ENCODE measurements at regions not wholly inside any gene's neighbourhood (a gene's known extent, or its start where the extent isn't known, plus 50 kb on each side); places are given as distances from the start of the nearest gene placed in this dataset.
"Not testable (repeated sequence)": the region's sequence is repeated elsewhere in the genome, so short reads cannot be mapped to it uniquely, and the experiment has no call there.

- no peak for DNase-seq
Observed at GRCh38 chr21:33121715-33122475, 52.0 kb downstream of the OLIG1 start.

- no peak for DNase-seq
Observed at GRCh38 chr21:33122507-33122906, 52.6 kb downstream of the OLIG1 start.

GRCh38 chr21:33123374-33124123 is 53.6 kb downstream of the OLIG1 start:
- DNase-seq: no peak

GRCh38 chr21:33124889-33125288 is 54.9 kb downstream of the OLIG1 start:
- DNase-seq: no peak

- no peak for DNase-seq
Observed at GRCh38 chr21:33125680-33126375, 55.9 kb downstream of the OLIG1 start.

GRCh38 chr21:33126569-33126968 is 56.6 kb downstream of the OLIG1 start:
- no peak for DNase-seq

GRCh38 chr21:33127154-33127867 is 57.4 kb downstream of the OLIG1 start:
- peak; percentile 37 for DNase-seq

- DNase-seq: no peak
Observed at GRCh38 chr21:33127868-33128242, 57.9 kb downstream of the OLIG1 start.

GRCh38 chr21:33128538-33128937 is 58.6 kb downstream of the OLIG1 start:
- no peak for DNase-seq

GRCh38 chr21:33132054-33132453 is 62.1 kb downstream of the OLIG1 start:
- DNase-seq: no peak

- DNase-seq: no peak
Observed at GRCh38 chr21:33133892-33134291, 64.0 kb downstream of the OLIG1 start.

- DNase-seq: no peak
Observed at GRCh38 chr21:33135925-33136324, 66.0 kb downstream of the OLIG1 start.

GRCh38 chr21:33136847-33137502 is 67.0 kb downstream of the OLIG1 start:
- DNase-seq: no peak

GRCh38 chr21:33139084-33139483 is 69.1 kb downstream of the OLIG1 start:
- DNase-seq: no peak

GRCh38 chr21:33140288-33140687 is 70.3 kb downstream of the OLIG1 start:
- DNase-seq: no peak

- no peak for DNase-seq
Observed at GRCh38 chr21:33146467-33146866, 76.5 kb downstream of the OLIG1 start.

- no peak for DNase-seq
Observed at GRCh38 chr21:33149181-33149580, 79.2 kb downstream of the OLIG1 start.

GRCh38 chr21:33150968-33151367 is 78.8 kb upstream of the IFNAR2 start:
- DNase-seq: not testable (repeated sequence)

- no peak for DNase-seq
Observed at GRCh38 chr21:33151941-33152731, 77.6 kb upstream of the IFNAR2 start.

- no peak for DNase-seq
Observed at GRCh38 chr21:33152732-33153130, 77.0 kb upstream of the IFNAR2 start.

GRCh38 chr21:33155005-33155404 is 74.7 kb upstream of the IFNAR2 start:
- no peak for DNase-seq

GRCh38 chr21:33155422-33155821 is 74.3 kb upstream of the IFNAR2 start:
- DNase-seq: no peak

Data from 8988T (cell line).